GM19395 (cell line): ENCODE measurements at regions not wholly inside any gene's neighbourhood (a gene's known extent, or its start where the extent isn't known, plus 50 kb on each side); places are given as distances from the start of the nearest gene placed in this dataset.

Experiments used
- ATAC-seq: cut with Tn5 transposase; IDR thresholded peaks from one replicate; pipeline ENCODE4 v1.9.1; 2021; ENCODE audit warnings: mild to moderate bottlenecking, moderate library complexity; ENCODE audit not compliant: unreplicated experiment

DNA sequence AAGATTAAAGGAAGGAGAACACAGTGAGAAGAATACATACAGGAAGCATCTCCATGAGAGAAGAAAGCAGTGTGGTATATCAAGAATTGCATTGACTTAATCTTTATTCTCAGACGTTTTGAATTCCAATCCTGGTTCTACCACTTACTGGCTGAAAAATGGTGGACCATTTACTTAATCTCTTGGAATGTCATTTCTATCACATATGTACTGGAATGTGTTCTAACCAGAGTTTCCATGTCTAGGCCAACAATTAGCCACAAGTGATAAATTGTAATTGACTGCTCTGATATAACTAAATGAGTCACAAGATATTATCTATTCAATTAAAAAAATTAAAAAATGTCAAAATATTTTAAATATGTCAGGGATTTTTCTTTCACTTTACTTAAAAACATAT, 626.1 kb downstream of the PTPRC start:
- no peak for ATAC-seq

DNA sequence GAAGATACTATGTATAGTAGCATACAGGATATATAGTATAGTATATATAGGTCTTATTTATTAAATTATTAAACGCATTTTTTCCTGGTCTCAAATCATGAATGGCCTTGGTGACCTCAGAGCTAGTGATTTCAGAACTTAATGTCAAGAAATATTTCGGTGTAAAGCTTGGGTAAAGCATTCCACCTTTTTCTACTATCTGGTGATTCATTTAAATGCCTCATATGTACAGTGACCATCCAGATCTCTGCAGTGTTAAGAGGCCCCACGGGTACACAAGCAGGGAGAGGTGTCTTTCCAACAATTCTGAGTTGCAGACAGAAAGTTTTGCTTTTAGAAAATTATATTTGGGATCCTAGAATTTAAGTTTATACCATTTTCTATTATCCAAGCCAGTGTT, 626.5 kb downstream of the PTPRC start:
- no peak for ATAC-seq

DNA sequence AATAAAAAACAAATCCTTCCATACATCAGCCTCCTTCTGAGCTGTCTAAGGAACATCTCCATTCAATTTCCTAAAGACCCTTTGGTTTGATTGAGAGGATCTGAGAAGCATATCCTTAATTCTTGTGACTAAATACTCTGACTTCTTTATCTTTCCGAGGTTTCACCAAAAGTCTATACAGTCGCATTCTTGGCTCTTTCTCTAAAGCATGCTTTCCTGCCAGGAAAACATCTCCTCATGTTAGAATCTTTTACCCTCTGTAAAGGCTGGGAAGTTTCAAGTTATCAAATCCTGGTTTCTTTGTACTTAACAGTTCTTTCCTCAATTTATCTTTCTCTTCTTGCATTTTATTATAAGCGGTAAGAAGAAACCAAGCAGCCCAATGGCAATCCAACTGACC, 630.4 kb downstream of the PTPRC start:
- ATAC-seq, result no peak

DNA sequence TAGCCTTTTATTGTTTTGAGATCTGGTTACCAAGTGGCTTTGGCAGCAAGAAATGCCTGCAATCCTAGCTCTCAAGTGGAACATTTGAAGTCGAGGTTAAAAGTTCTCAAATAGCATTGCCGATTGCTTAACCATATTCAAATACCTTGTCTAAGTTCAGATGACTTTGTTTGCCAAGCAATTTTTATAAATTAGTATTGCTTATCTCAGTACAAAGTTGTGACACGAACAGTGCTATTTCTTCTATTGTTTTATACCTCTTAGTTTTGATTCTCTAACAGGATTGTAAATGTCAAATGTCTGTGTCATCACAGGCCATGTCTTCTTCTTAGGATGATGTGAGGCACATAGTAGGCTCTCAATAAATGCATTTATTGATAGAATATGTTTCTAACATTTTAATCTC, 633.3 kb downstream of the PTPRC start:
- ATAC-seq, result no peak

DNA sequence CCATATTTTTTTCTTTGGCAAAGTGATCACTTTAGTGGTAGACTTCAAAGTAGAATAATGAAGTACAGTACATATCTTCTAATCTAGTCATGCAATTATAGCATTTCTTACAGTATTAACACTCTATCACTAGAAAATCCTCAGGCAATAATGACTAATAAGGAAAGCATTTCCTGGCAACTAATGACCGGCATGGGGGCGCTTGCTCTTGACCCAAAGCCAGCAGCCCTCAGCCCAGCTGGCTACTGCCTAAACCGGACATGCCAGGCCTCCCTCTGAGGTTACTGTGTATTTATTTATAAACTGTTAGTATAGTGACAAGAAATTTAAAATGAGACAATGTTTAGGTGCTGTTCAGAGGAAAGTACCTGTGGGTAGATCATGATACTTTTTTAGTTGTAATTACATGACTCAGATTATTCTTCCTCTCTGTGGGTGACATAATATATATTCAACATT, 633.8 kb downstream of the PTPRC start:
- ATAC-seq, result peak; percentile 66

DNA sequence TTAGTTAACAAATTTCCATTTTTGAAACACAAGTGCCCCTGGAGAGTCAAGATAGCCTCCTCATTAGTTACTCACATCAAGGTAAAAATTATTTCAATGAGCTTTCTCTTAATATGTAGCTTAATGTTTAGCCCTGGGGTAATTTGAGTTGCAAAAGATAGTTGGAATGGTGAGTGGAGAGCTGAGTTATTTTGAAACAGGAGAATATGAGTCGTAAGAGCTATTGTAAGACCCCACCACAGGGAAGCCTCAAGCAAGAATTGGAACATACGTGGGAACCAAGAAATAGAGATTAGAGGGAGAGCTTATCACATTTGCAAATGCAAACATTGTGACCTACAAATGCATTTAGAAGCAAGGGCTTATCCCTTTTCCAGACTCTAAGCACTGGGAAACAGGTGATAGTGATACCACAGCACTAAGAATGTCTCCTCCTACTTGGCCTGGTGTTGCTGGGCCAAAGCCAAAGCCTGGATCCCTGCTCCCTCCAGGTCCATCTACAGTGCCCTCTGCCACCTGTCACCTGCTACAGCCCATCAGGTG, 635.1 kb downstream of the PTPRC start:
- ATAC-seq, result no peak

DNA sequence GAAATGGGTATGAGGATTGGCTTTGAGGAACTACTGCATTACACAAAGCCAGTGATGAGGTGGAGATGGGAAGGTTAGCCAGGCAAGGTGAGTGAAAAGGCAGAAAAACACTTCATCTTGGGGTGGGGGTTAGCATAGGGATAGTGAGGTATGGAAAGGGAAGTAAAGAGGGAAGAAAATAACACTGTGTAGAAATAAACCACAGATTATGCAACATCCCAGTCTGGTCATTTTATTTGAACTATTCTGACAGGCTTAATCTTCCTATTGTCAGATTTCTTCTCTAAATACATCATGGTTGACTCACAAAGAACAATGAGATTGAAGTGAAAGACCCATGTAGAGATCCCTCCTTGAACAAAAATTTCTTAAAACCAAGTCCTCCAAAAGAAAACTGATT, 640.2 kb downstream of the PTPRC start:
- no peak for ATAC-seq

DNA sequence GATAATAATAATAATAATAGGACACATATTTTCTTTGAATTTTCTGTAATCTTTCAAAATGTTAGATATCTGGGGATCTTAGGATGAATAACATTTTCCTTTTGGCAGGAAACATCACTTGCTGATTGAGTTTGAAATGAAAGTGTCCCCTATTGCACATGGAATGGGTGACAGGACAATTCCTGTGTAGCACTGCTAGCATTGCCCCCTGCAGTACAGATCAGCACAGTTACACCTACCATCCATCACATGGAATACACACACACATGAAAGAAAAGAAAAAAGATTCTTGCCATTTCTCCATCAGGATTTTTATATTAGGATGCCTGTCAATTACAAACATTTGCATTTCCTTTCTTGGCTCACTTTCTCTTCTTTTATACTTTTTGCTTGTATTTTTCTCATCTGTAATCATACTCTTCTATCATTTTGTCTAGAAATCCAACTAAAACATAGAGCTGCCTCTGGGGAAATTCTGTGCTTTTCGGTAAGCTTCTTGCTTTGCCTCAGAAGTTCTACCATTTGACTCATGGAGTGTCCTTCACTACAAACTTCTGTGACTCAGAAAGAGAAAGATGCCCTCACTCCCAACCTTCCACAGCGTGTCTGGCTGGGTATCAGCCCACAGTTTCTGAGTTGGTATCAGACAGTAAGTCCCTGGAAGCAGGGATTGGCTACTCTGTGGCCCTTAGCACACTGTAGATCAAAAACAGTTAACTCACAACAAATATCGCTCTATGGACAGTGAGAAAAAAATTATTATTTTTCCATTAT, 641.2 kb downstream of the PTPRC start:
- no peak for ATAC-seq

DNA sequence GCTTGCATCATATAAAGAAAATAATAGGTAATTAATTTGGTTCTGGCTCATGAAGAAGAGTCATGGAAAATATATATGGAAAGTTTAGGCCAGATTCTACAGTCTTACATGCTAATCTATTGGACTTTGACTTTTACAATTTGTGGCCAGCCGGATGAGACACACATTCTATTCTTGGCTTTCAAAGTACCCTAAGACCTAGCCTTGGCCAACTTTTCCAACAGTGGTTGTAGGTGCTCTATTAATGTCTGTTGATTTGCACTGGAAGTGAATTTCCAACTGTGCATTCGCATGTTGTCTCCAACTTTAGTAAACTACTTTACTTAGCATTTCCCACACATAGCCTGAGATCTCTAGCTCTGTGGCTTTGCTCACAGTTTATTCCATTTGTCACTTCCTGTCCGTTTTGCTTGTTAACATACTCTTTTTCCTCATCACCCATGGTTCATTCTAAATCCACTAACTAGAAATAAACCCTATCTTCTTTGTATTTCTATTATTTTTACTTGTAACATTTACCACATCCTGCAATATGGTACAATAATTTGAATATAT, 644.0 kb downstream of the PTPRC start:
- no peak for ATAC-seq

DNA sequence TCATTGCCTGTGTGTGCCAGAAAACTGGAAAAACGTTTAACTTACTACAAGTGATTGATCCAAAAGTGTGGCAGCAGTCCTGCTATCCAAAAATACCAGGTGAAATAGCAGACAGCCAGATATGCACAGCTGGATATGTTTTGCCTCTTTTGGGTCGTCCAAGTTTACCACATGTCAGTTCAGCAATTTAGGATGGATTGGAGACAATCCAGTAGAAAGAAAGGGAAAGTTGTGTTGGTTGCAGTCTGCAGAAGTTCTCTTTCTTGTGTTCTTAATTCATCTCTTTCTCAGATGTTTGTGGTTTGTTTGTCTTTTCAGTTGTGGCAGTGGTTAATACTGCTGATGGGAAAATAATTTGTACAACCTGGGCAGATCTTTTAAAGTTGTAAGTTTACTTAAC, 645.0 kb downstream of the PTPRC start:
- ATAC-seq, result no peak

DNA sequence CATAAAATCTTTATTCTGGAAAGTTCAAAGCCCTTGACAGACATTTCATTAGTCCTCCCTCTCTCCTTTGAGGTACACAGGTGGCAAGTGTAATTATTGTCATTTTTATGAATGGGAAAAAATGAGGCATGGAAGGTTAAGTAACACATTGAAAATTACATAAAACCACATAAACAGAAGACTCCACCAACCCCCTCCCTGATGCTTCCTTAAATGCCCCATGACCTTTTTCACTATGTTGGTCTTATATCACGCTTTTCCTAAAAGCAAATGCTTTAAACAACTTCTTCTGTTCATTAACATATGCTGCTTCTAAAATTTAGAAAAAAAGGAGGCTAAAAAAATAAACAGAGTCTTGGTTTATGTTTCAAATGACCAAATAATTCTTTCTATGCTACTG, 648.4 kb downstream of the PTPRC start:
- ATAC-seq, result no peak

DNA sequence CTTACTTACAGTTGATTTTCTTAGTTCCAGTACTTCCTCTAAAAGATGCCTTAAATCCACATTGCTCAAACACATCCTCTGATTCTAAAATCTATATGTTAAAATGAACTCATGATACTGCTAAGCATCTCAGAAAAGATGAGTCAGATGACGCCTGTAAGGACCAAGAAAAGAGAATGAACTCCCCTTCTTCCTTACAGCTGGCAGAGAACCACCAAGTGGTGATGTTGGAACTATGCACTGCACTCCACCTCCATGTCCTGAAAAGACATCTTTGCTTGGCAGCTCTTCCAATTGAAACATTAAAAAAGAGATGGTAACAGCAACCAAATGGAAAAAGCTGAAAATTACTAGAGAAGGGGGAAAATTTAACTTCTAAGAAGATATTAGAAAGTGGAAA, 648.8 kb downstream of the PTPRC start:
- ATAC-seq, result no peak

DNA sequence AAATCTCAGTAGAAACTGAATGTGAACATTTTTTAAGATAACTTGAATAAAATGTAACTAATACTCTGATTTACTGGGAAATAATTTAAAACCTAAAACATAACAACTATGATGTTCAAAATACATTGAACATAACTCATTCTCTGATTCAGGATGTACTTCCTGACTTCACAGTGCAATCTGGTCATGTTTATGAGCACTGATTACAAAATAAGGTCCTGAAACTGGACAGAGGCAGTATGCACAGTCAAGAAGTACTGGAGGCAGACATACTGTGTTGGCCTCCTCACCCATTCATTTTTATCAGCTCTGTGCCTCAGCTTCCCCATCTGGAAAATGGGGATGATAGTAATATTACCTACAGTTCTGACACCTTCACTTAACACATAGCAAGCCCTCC, 651.3 kb downstream of the PTPRC start:
- ATAC-seq, result no peak

DNA sequence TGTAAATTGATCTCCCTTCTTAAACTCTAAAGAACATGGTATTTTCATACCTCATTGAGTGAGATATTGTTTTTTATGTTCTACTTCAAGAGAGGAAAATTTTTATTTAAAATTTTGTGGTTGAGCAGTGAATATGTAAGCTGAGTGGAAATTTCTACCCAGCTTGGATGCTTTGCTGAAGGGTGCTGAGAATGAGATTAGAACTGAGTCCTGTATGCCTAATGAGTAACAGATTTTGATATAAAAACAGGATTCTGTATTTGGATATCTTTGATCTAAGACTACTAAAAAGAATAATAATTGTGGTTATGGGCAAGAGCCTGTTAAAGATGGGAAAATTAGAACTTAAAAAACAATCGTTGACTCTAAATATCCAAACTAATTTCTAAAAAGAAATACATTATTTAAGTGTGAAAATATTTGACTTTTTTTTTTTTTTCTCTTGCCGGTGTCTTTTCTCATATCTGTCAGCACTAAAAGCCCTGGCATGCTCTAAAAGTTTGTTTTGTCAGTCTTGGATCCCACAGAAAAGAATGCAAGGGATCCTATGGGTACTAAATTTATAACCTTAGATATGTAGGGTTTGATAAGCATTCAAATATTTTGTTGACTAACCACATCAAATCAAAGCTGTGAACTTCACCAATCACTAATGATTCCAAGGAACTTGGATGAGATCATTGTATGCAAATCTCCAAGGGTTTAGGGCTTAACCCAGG, 652.3 kb downstream of the PTPRC start:
- ATAC-seq, result no peak

DNA sequence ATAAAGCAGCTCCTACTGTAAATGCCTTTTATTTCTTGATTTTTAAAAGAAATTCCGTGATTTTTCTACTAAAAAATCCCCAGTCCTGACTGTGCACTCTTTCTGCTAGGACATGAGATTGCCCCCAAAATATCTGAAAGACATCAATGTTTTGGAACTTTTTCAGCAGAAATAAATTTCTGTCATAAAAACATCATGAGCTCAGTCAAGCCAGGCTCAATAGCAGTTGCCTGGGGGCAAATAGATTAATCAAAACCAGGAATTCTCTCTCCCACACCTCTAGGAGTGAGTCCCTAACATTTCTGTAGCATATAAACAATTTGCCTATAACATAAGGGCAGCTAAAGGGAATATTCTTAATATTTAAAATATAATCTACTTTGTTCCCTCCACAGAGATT, 654.1 kb downstream of the PTPRC start:
- no peak for ATAC-seq

DNA sequence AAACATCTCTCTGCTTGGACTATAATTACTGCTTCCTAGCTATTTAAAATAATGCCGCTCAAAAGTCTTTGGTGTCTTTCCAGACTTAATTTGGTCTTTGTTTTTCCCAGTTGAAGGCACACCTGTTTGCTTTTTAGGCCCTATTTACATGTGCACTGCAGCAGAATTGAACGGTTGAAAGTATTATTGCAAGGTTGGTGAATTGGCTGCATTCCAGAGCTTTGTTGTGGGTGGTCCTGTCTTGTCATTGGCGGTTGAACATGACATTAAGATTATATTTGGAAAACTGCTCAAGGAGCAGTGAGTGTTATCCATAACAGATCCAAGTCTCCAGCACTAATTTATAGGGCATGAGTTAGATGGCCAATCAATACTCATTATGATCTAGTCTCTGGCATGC, 656.3 kb downstream of the PTPRC start:
- no peak for ATAC-seq

DNA sequence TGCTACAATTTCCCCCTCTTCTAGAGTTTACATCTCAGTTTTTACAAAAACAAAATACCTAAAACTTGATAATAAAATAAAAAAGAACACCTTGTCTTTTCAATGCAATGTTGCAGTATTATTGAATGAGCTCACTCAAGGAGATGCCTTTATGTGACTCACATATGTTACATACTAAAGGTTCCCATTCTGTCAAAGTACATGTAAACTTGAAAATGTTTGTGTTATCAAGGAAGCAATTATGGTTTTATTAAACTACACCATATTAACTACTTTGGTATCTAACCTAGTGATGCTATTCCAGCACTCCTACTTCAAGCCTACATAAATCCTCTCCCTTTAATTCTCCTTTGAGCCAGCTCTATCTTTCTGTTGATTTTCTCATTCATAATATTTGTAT, 658.3 kb downstream of the PTPRC start:
- no peak for ATAC-seq

DNA sequence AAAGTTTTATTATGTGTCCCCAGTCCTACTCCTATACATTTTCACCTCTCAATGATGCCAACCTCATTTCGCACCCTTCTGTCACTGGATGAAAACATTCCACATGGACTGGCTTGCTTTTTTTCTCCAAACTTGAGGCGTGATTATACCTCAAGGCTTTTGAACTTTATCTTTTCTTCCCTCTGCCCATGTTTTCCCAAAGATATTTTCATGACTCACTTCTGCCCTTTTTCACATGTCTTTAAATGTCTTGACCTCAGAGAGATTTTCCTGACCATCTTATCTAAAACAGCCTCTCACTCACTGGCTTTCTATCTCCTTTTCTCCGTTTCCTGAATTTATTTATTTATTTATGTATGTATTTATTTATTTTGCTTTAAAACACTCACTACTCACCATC, 659.0 kb downstream of the PTPRC start:
- no peak for ATAC-seq

DNA sequence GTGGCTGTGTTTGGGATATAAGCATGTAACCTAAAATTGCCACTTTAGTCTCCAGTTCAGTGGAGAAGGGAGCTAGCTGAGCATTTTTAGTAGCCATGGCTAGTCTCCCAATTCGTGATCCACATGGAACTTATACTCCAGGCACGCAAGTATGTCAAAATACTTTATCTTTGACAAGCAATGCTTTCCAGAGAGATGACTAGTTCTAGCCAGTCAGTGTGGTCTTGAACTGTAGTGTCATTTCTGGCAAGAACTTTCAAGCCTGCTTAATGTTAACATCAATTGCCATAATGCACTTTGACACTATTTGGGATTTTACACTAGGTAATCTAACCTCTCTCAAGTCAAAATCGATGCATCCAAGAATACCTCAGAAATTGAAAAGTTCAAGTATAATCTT, 660.0 kb downstream of the PTPRC start:
- no peak for ATAC-seq

DNA sequence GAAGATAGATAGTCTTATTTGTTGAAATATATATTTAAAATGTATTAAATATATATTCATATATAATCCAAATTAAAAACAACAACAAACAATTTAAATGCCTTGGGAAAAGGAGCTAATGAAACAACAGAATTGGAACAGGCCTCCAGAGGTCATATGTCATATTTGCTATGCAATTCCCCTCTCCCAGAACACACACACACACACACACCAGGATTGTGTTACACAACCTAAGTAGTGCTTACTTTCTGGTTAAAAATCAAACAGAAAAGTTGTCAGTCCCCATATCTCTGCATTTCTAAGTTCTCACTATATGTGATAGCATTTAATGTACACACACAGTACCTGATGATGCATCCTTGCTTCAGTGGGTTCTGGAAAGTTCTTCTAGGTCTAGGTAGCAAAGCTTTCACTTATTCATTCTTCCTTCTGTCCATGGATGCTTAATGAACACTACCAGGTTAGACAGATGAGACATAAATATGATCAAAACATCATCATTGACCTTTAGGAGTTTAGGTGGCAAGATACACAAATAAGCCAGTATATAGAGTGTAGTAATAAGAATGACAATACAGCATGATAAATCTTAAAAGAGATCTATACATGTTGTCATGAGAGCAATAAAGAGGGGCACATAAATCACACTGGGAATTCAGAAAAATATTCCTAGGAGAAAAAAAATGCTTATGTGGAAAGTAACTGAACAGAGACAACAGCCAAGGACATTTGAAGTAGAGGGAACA, 662.8 kb downstream of the PTPRC start:
- ATAC-seq, result no peak

DNA sequence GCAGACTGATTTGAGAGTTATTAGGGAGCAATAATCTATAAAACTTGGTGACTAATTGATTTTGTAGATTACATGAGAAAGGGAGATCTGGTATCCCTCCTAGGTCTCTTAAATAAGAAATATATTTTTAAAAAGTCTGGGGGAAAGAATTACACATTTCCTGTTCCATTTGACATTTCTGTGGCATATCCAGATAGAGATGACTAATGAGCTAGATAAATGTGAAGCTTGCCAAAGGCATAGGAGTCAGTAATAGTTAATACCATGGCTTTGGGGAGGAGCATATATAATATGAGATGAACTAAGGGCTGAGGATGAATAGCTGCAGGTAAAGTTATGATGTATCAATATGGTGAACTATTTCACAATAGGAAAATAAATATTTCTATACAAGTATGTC, 663.7 kb downstream of the PTPRC start:
- no peak for ATAC-seq
